C4-2B (cell line): ENCODE measurements at regions not wholly inside any gene's neighbourhood (a gene's known extent, or its start where the extent isn't known, plus 50 kb on each side); places are given as distances from the start of the nearest gene placed in this dataset.
"Not testable (repeated sequence)": the region's sequence is repeated elsewhere in the genome, so short reads cannot be mapped to it uniquely, and the experiment has no call there.

Experiments
- ZFX ChIP-seq: fragments of 450-650 bp; IDR thresholded peaks from 2 replicates; pipeline ENCODE4 v1.6.1; 2017
- TF ChIP-seq, protein P1 (sequence below): fragments of 450-650 bp; conservative IDR thresholded peaks from 2 replicates; pipeline ENCODE4 v1.5.1; 2017; ENCODE audit warnings: mild to moderate bottlenecking

- TF ChIP-seq, protein P1, sequence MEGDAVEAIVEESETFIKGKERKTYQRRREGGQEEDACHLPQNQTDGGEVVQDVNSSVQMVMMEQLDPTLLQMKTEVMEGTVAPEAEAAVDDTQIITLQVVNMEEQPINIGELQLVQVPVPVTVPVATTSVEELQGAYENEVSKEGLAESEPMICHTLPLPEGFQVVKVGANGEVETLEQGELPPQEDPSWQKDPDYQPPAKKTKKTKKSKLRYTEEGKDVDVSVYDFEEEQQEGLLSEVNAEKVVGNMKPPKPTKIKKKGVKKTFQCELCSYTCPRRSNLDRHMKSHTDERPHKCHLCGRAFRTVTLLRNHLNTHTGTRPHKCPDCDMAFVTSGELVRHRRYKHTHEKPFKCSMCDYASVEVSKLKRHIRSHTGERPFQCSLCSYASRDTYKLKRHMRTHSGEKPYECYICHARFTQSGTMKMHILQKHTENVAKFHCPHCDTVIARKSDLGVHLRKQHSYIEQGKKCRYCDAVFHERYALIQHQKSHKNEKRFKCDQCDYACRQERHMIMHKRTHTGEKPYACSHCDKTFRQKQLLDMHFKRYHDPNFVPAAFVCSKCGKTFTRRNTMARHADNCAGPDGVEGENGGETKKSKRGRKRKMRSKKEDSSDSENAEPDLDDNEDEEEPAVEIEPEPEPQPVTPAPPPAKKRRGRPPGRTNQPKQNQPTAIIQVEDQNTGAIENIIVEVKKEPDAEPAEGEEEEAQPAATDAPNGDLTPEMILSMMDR: not testable (repeated sequence)
- not testable (repeated sequence) for TF ChIP-seq ZFX
Observed at GRCh38 chr9:113739605-113740507, 136.3 kb upstream of the ZNF618 start.
